ENCODE measurements at regions not wholly inside any gene's neighbourhood (a gene's known extent, or its start where the extent isn't known, plus 50 kb on each side); places are given as distances from the start of the nearest gene placed in this dataset.

- H3K9me3 ChIP-seq (ENCODE audit: control insufficient read depth, low read depth, low read length), result no peaks in the 10 kb centered on the region
- no peak overlapping the region for H3K4ac ChIP-seq (ENCODE audit: low read depth, low read length)
- no peak overlapping the region for H2AFZ ChIP-seq (ENCODE audit: low read length)
- TF ChIP-seq, protein P1, sequence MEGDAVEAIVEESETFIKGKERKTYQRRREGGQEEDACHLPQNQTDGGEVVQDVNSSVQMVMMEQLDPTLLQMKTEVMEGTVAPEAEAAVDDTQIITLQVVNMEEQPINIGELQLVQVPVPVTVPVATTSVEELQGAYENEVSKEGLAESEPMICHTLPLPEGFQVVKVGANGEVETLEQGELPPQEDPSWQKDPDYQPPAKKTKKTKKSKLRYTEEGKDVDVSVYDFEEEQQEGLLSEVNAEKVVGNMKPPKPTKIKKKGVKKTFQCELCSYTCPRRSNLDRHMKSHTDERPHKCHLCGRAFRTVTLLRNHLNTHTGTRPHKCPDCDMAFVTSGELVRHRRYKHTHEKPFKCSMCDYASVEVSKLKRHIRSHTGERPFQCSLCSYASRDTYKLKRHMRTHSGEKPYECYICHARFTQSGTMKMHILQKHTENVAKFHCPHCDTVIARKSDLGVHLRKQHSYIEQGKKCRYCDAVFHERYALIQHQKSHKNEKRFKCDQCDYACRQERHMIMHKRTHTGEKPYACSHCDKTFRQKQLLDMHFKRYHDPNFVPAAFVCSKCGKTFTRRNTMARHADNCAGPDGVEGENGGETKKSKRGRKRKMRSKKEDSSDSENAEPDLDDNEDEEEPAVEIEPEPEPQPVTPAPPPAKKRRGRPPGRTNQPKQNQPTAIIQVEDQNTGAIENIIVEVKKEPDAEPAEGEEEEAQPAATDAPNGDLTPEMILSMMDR (conservative IDR thresholded peaks at IDR 0.05), result no peak
- H3K27me3 ChIP-seq (ENCODE audit: insufficient read depth, low read length), result no peaks in the 10 kb centered on the region
- H3K14ac ChIP-seq (ENCODE audit: insufficient read depth, low read length), result no peak overlapping the region
- H3K23me2 ChIP-seq (ENCODE audit: insufficient read length, low read depth, low read length, poor library complexity, severe bottlenecking), result no peaks in the 10 kb centered on the region
- H3K79me1 ChIP-seq (ENCODE audit: insufficient read depth, low read depth, low read length, poor library complexity, severe bottlenecking), result no peaks in the 10 kb centered on the region
- Mint-ChIP-seq H3K27ac (no peak overlapping the region), H3K4me1 (peaks cover 3% of the 10 kb centered on the region in 2 experiments; a peak in 2 of 4 replicates), H3K36me3 (ENCODE audit: insufficient read depth in 1 of 3, low read depth in 3 of 3) (no peaks in the 10 kb centered on the region), H3K4me3 (no peak overlapping the region), H3K9me3 (no peaks in the 10 kb centered on the region), H3K27me3 (ENCODE audit: low read depth) (no peaks in the 10 kb centered on the region)
- H4K8ac ChIP-seq (replicated peaks; ENCODE audit: insufficient read length, low read depth, low read length), result no peak overlapping the region
- H3K18ac ChIP-seq (ENCODE audit: insufficient read length, low read depth, low read length), result no peak overlapping the region
- H3K27ac ChIP-seq (ENCODE audit: insufficient read length, low read depth, low read length), result no peak overlapping the region
- DNase-seq, result no peak
- no peak overlapping the region for H4K5ac ChIP-seq (ENCODE audit: insufficient read length, low read depth, low read length)
- H3K56ac ChIP-seq (ENCODE audit: insufficient read length, low read depth, low read length), result no peak overlapping the region
- no peak overlapping the region for H2BK120ac ChIP-seq (ENCODE audit: low read depth, low read length, poor library complexity, severe bottlenecking)
- H3K23ac ChIP-seq (ENCODE audit: insufficient read length, low read depth, low read length), result no peak overlapping the region
- no peak overlapping the region for H2AK5ac ChIP-seq (ENCODE audit: insufficient read length, low read length)
- WGBS (ENCODE audit: extremely low coverage, insufficient read length, low lambda C conversion rate), result no CpG with 5 or more reads among the region's 6 CpGs
- H2BK12ac ChIP-seq (ENCODE audit: insufficient read length, low read depth, low read length), result no peak overlapping the region
- no peak overlapping the region for H2BK5ac ChIP-seq (ENCODE audit: insufficient read length, low read length)
- H3K9ac ChIP-seq (ENCODE audit: extremely low read depth, insufficient read length, low read length), result no peak overlapping the region
- H2BK20ac ChIP-seq (ENCODE audit: low read depth, low read length, poor library complexity, severe bottlenecking), result no peak overlapping the region
- no peak overlapping the region for H4K91ac ChIP-seq (ENCODE audit: insufficient read length, low read depth, low read length)
- H2BK15ac ChIP-seq (ENCODE audit: low read depth, low read length), result no peak overlapping the region
- H3K4me1 ChIP-seq (ENCODE audit: insufficient read depth, low read length), result no peaks in the 10 kb centered on the region; the same call in 1 of the 2 replicates
- H4K20me1 ChIP-seq (ENCODE audit: control insufficient read depth, insufficient read depth, insufficient read length), result no peaks in the 10 kb centered on the region
- no peaks in the 10 kb centered on the region for H3K79me2 ChIP-seq (ENCODE audit: insufficient read depth, low read length)
- H3T11ph ChIP-seq (ENCODE audit: low read length), result no peak overlapping the region
- H3K4me2 ChIP-seq (ENCODE audit: insufficient read depth, insufficient read length, low read length), result no peak overlapping the region
Observed at GRCh38 chr5:106601620-106602019, 1069.1 kb downstream of the EFNA5 start.
